ENCODE measurements at regions not wholly inside any gene's neighbourhood (a gene's known extent, or its start where the extent isn't known, plus 50 kb on each side); places are given as distances from the start of the nearest gene placed in this dataset.
"Not testable (repeated sequence)": the region's sequence is repeated elsewhere in the genome, so short reads cannot be mapped to it uniquely, and the experiment has no call there.

GRCh38 chr5:54822324-54822687 lies 163.1 kb downstream of the ESM1 start:
- no peak for DNase-seq (ENCODE audit: low read depth in 2 of 2)

- no peak for DNase-seq (ENCODE audit: low read depth in 2 of 2)
Measured at GRCh38 chr5:54821445-54822323, 163.7 kb downstream of the ESM1 start.

GRCh38 chr5:54820346-54821134 lies 164.9 kb downstream of the ESM1 start:
- DNase-seq (ENCODE audit: low read depth in 2 of 2), result no peak

- DNase-seq (ENCODE audit: low read depth in 2 of 2), result no peak
Measured at GRCh38 chr5:54807421-54807820, 178.0 kb downstream of the ESM1 start.

- no peak for DNase-seq (ENCODE audit: low read depth in 2 of 2)
Measured at GRCh38 chr5:54804521-54804920, 180.9 kb downstream of the ESM1 start.

- no peak for DNase-seq (ENCODE audit: low read depth in 2 of 2)
Measured at GRCh38 chr5:54804086-54804485, 181.3 kb downstream of the ESM1 start.

GRCh38 chr5:54803471-54804011 lies 181.9 kb downstream of the ESM1 start:
- no peak for DNase-seq (ENCODE audit: low read depth in 2 of 2)

GRCh38 chr5:54799645-54800044 lies 185.7 kb downstream of the ESM1 start:
- DNase-seq (ENCODE audit: low read depth in 2 of 2), result no peak

GRCh38 chr5:54795777-54796176 lies 189.6 kb downstream of the ESM1 start:
- DNase-seq (ENCODE audit: low read depth in 2 of 2), result no peak

GRCh38 chr5:54795284-54795683 lies 190.1 kb downstream of the ESM1 start:
- DNase-seq (ENCODE audit: low read depth in 2 of 2), result no peak

GRCh38 chr5:54794135-54794975 lies 191.0 kb downstream of the ESM1 start:
- no peak for DNase-seq (ENCODE audit: low read depth in 2 of 2)

- no peak for DNase-seq (ENCODE audit: low read depth in 2 of 2)
Measured at GRCh38 chr5:54793468-54794134, 191.8 kb downstream of the ESM1 start.

- no peak for DNase-seq (ENCODE audit: low read depth in 2 of 2)
Measured at GRCh38 chr5:54792611-54793404, 192.6 kb downstream of the ESM1 start.

GRCh38 chr5:54787910-54788309 lies 197.5 kb downstream of the ESM1 start:
- not testable (repeated sequence) for DNase-seq (ENCODE audit: low read depth in 2 of 2)

- DNase-seq (ENCODE audit: low read depth in 2 of 2), result no peak
Measured at GRCh38 chr5:54785729-54786591, 199.4 kb downstream of the ESM1 start.

GRCh38 chr5:54778783-54779182 lies 206.6 kb downstream of the ESM1 start:
- no peak for DNase-seq (ENCODE audit: low read depth in 2 of 2)

GRCh38 chr5:54775645-54776044 lies 209.7 kb downstream of the ESM1 start:
- no peak for DNase-seq (ENCODE audit: low read depth in 2 of 2)

GRCh38 chr5:54774281-54775170 lies 210.9 kb downstream of the ESM1 start:
- no peak for DNase-seq (ENCODE audit: low read depth in 2 of 2)
